GM23338 (cell line): ENCODE measurements at regions not wholly inside any gene's neighbourhood (a gene's known extent, or its start where the extent isn't known, plus 50 kb on each side); places are given as distances from the start of the nearest gene placed in this dataset.

ENCODE experiments used
- ATAC-seq: fragments of 200-7000 bp; cut with Tn5 transposase; 3 replicates; pipeline ENCODE4 v1.9.1; 2020
- DNase-seq: peaks from one replicate; pipeline ENCODE4 v3.0.0-alpha.2; 2015; ENCODE audit warnings: low spot score
- H2AFZ ChIP-seq: fragments of 200-600 bp; sonication (generic); 2 replicates; pipeline ENCODE4 v1.8.0; 2016; ENCODE audit warnings: antibody characterized with exemption, mild to moderate bottlenecking, moderate library complexity
- H3F3A ChIP-seq: fragments of 200-600 bp; sonication (generic); replicated peaks from 2 replicates; pipeline ENCODE4 v1.8.0; 2017; ENCODE audit warnings: antibody characterized with exemption, mixed run types, low read depth
- H3K27ac ChIP-seq: fragments of 200-600 bp; sonication (generic); 2 replicates; pipeline ENCODE4 v1.6.1; 2016; ENCODE audit warnings: low read depth
- H3K27me3 ChIP-seq: fragments of 200-600 bp; sonication (generic); 2 replicates; pipeline ENCODE4 v1.8.0; 2016; ENCODE audit warnings: mild to moderate bottlenecking, mixed run types, moderate library complexity; ENCODE audit not compliant: insufficient read depth
- H3K36me3 ChIP-seq: fragments of 200-600 bp; sonication (generic); 2 replicates; pipeline ENCODE4 v1.8.0; 2016; ENCODE audit warnings: mild to moderate bottlenecking; ENCODE audit not compliant: insufficient read depth
- H3K4me1 ChIP-seq: fragments of 200-600 bp; sonication (generic); 2 replicates; pipeline ENCODE4 v1.8.0; 2016; ENCODE audit warnings: mild to moderate bottlenecking, moderate library complexity; ENCODE audit not compliant: insufficient read depth
- H3K4me2 ChIP-seq: fragments of 200-600 bp; sonication (generic); 2 replicates; pipeline ENCODE4 v1.7.1; 2017; ENCODE audit warnings: mixed run types
- H3K4me3 ChIP-seq: fragments of 200-600 bp; sonication (generic); 2 replicates; pipeline ENCODE4 v1.6.1; 2016; ENCODE audit warnings: mixed run types
- H3K79me2 ChIP-seq: fragments of 200-600 bp; sonication (generic); replicated peaks from 2 replicates; pipeline ENCODE4 v1.8.0; 2017; ENCODE audit warnings: mild to moderate bottlenecking; ENCODE audit not compliant: insufficient read depth
- H3K9me2 ChIP-seq: fragments of 200-600 bp; sonication (generic); 2 replicates; pipeline ENCODE4 v1.8.0; 2017; ENCODE audit not compliant: insufficient read depth
- H4K20me1 ChIP-seq: fragments of 200-600 bp; sonication (generic); replicated peaks from 2 replicates; pipeline ENCODE4 v1.8.0; 2017; ENCODE audit warnings: mild to moderate bottlenecking; ENCODE audit not compliant: insufficient read depth
- H3K27ac Mint-ChIP-seq: 2 replicates; pipeline ENCODE4 v1.8.0; 2020; ENCODE audit warnings: inconsistent platforms, mild to moderate bottlenecking, moderate library complexity, mixed read lengths
- H3K27me3 Mint-ChIP-seq: 3 replicates; pipeline ENCODE4 v1.8.0; 2022; ENCODE audit warnings: low read depth, mild to moderate bottlenecking, moderate library complexity, mixed read lengths, inconsistent platforms; ENCODE audit not compliant: insufficient read depth, poor library complexity
- H3K36me3 Mint-ChIP-seq: 3 replicates; pipeline ENCODE4 v1.8.0; 2021; ENCODE audit warnings: low read depth, mild to moderate bottlenecking, inconsistent platforms, moderate library complexity, mixed read lengths
- H3K4me1 Mint-ChIP-seq: 3 replicates; pipeline ENCODE4 v1.8.0; 2020; ENCODE audit warnings: mild to moderate bottlenecking, inconsistent platforms, mixed read lengths
- H3K4me3 Mint-ChIP-seq: 3 replicates; pipeline ENCODE4 v1.8.0; 2021; ENCODE audit warnings: moderate library complexity, mild to moderate bottlenecking, inconsistent platforms, mixed read lengths
- H3K9me3 Mint-ChIP-seq: 3 replicates; pipeline ENCODE4 v1.8.0; 2020; ENCODE audit warnings: moderate library complexity, mild to moderate bottlenecking, inconsistent platforms, mixed read lengths
- CREB1 ChIP-seq: fragments of 250-450 bp; sonication (Bioruptor Pico); IDR thresholded peaks from 2 replicates; pipeline ENCODE4 v1.5.0; 2020; ENCODE audit warnings: low read depth, mild to moderate bottlenecking, moderate library complexity
- ETS1 ChIP-seq: IDR thresholded peaks from 2 replicates; pipeline ENCODE4 v1.6.1; 2016; ENCODE audit warnings: antibody characterized with exemption
- EZH2 ChIP-seq: fragments of 200-600 bp; sonication (generic); IDR thresholded peaks from one replicate; pipeline ENCODE4 v1.8.0; 2017; ENCODE audit warnings: antibody characterized with exemption, mild to moderate bottlenecking, low read depth; ENCODE audit not compliant: unreplicated experiment
- EZH2phosphoT487 ChIP-seq: fragments of 200-600 bp; sonication (generic); IDR thresholded peaks from one replicate; pipeline ENCODE4 v1.8.1; 2018; ENCODE audit warnings: antibody characterized with exemption; ENCODE audit not compliant: unreplicated experiment
- STAT1 ChIP-seq: IDR thresholded peaks from one replicate; pipeline ENCODE4 v1.6.1; 2016; ENCODE audit warnings: antibody characterized with exemption; ENCODE audit not compliant: unreplicated experiment
- ZNF331 ChIP-seq: fragments of 250-450 bp; sonication (Bioruptor Pico); IDR thresholded peaks from 2 replicates; pipeline ENCODE4 v1.5.0; 2020; ENCODE audit warnings: low read depth, mild to moderate bottlenecking, moderate library complexity
- ZNF462 ChIP-seq: fragments of 250-450 bp; sonication (Bioruptor Pico); IDR thresholded peaks from 2 replicates; pipeline ENCODE4 v1.5.0; 2020; ENCODE audit warnings: mild to moderate bottlenecking, moderate library complexity

- no peak for TF ChIP-seq ZNF462 (CRISPR knock-in tag)
- no peak for TF ChIP-seq EZH2
- TF ChIP-seq STAT1, result no peak
Measured at GRCh38 chr10:55374060-55374459, 573.0 kb upstream of the PCDH15 start (continued).

GRCh38 chr10:55369670-55370420, 568.8 kb upstream of the PCDH15 start:
- Histone ChIP-seq H3K79me2 (no peaks in the 10 kb centered on the region), H4K20me1 (no peaks in the 10 kb centered on the region), H3K9me2 (no peaks in the 10 kb centered on the region; the same call in 1 of the 2 replicates), H3K4me2 (no peak overlapping the region), H3K4me3 (no peak overlapping the region), H3K4me1 (no peaks in the 10 kb centered on the region), H2AFZ (0 out of 2 replicates have a peak overlapping the region, but pooled peaks have one; percentile 11), H3K36me3 (no peaks in the 10 kb centered on the region), H3F3A (no peaks in the 10 kb centered on the region), H3K27me3 (no peaks in the 10 kb centered on the region), H3K27ac (no peak overlapping the region)
- H3K27ac Mint-ChIP-seq, result no peak overlapping the region
- no peaks in the 10 kb centered on the region for H3K9me3 Mint-ChIP-seq
- no peaks in the 10 kb centered on the region for H3K36me3 Mint-ChIP-seq
- ATAC-seq (no peak), DNase-seq (no peak)
- TF ChIP-seq ETS1 (no peak), STAT1 (no peak), EZH2phosphoT487 (no peak), ZNF331 (no peak), CREB1 (CRISPR knock-in tag) (no peak), EZH2 (no peak)
- H3K4me3 Mint-ChIP-seq, result no peak overlapping the region
- no peaks in the 10 kb centered on the region for H3K27me3 Mint-ChIP-seq
- H3K4me1 Mint-ChIP-seq, result peaks cover under 1% of the 10 kb centered on the region; the same call in 2 of the 3 replicates
